Fibroblast of lung (primary cell): ENCODE measurements at regions not wholly inside any gene's neighbourhood (a gene's known extent, or its start where the extent isn't known, plus 50 kb on each side); places are given as distances from the start of the nearest gene placed in this dataset.

ENCODE experiments used
- DNase-seq, 2 donors: peaks; one replicate each; pipeline versions ENCODE4 v3.0.0 to v3.0.0-alpha.2; 2010; ENCODE audit warnings: low read depth in 2 of 2
- H2AFZ ChIP-seq: 2 replicates; pipeline ENCODE4 v1.5.1; 2012; ENCODE audit warnings: low read length, control low read depth, inconsistent platforms
- H3K27ac ChIP-seq: 2 replicates; pipeline ENCODE4 v1.5.1; 2011; ENCODE audit warnings: low read length, control low read depth; ENCODE audit not compliant: insufficient read depth
- H3K27me3 ChIP-seq: 2 replicates; pipeline ENCODE4 v1.5.1; 2011; ENCODE audit warnings: mild to moderate bottlenecking, low read length; ENCODE audit not compliant: control insufficient read depth, insufficient read depth
- H3K36me3 ChIP-seq: 2 replicates; pipeline ENCODE4 v1.5.1; 2011; ENCODE audit warnings: low read length; ENCODE audit not compliant: control insufficient read depth, insufficient read depth
- H3K4me1 ChIP-seq: 2 replicates; pipeline ENCODE4 v1.5.1; 2011; ENCODE audit warnings: low read length; ENCODE audit not compliant: control insufficient read depth, insufficient read depth; ENCODE audit errors: extremely low read depth
- H3K4me2 ChIP-seq: 2 replicates; pipeline ENCODE4 v1.5.1; 2011; ENCODE audit warnings: low read length, control low read depth; ENCODE audit not compliant: insufficient read depth; ENCODE audit errors: extremely low read depth
- H3K4me3 ChIP-seq, 4 experiments: fragments of 200-600 bp in 1 of 4; sonication (generic) in 1 of 4; replicated peaks in 1 of 4; 2 replicates each; pipeline ENCODE4 v1.5.1; 2011 to 2016; ENCODE audit warnings: low read length in 4 of 4, low read depth in 3 of 4, mild to moderate bottlenecking in 3 of 4, control low read depth in 2 of 4, inconsistent platforms in 1 of 4, mixed read lengths in 1 of 4; ENCODE audit not compliant: insufficient read depth in 1 of 4; ENCODE audit errors: control extremely low read depth in 1 of 4
- H3K79me2 ChIP-seq: 2 replicates; pipeline ENCODE4 v1.5.1; 2012; ENCODE audit warnings: mild to moderate bottlenecking, low read length, inconsistent platforms; ENCODE audit not compliant: control insufficient read depth, insufficient read depth
- H3K9ac ChIP-seq: 2 replicates; pipeline ENCODE4 v1.5.1; 2011; ENCODE audit warnings: mild to moderate bottlenecking, low read length, control low read depth; ENCODE audit not compliant: insufficient read depth
- H3K9me3 ChIP-seq: 2 replicates; pipeline ENCODE4 v1.5.1; 2012; ENCODE audit warnings: low read depth, low read length; ENCODE audit not compliant: control insufficient read depth, insufficient read depth
- H4K20me1 ChIP-seq: 2 replicates; pipeline ENCODE4 v1.5.1; 2011; ENCODE audit warnings: low read length; ENCODE audit not compliant: control insufficient read depth, insufficient read depth; ENCODE audit errors: extremely low read depth
- CTCF ChIP-seq, 2 donors: IDR thresholded peaks in 1 of 2; conservative IDR thresholded peaks in 1 of 2; 1 replicate in 1 of 2; 2 replicates in 1 of 2; pipeline ENCODE4 v1.5.1; 2011 to 2012; ENCODE audit warnings: low read length in 2 of 2, control low read depth in 1 of 2, inconsistent platforms in 1 of 2, low read depth in 1 of 2, mild to moderate bottlenecking in 1 of 2
- EZH2 ChIP-seq: IDR thresholded peaks from 2 replicates; pipeline ENCODE4 v1.5.1; 2012; ENCODE audit warnings: low read length, control low read depth, mild to moderate bottlenecking; ENCODE audit errors: missing control alignments

- TF ChIP-seq CTCF (conservative IDR thresholded peaks at IDR 0.05 in 1 of 2, IDR thresholded peaks at IDR 0.05 in 1 of 2; ENCODE audit: low read depth in 1 of 2, low read length in 2 of 2) (no peak), EZH2 (no peak)
- Histone ChIP-seq H3K4me3 (no peak overlapping the region), H4K20me1 (no peaks in the 10 kb centered on the region), H2AFZ (no peak overlapping the region), H3K9me3 (no peaks in the 10 kb centered on the region), H3K4me1 (no peaks in the 10 kb centered on the region), H3K4me2 (no peak overlapping the region), H3K27me3 (no peaks in the 10 kb centered on the region), H3K79me2 (no peaks in the 10 kb centered on the region), H3K9ac (no peak overlapping the region), H3K27ac (no peak overlapping the region), H3K36me3 (no peaks in the 10 kb centered on the region)
- DNase-seq = no peak
These were observed 232.4 kb upstream of the RPL38 start for GRCh38 chr17:73971127-73971526.

DNA sequence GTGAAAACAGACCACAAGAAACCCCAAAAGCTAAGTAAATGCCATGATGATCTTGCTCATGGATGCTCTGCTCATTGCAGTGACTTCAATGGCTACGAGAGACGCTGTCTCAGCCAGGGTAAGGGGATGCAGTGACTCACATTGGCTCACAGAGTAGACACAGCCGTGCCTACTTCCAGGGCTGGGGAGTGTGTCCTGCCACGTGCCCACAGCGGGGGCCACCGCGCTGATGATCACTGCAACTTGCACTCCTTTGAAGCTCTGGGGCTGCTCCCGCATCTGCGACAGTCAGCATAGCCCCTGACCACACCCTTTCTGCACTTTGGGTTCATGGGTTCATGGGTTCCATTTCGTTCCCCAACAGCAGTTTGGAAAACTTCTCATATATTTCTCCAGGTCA is 231.4 kb upstream of the RPL38 start:
- H3K4me3 ChIP-seq = no peak overlapping the region
- H3K79me2 ChIP-seq = no peaks in the 10 kb centered on the region

GRCh38 chr17:73972901-73973300 is 230.6 kb upstream of the RPL38 start:
- no peak for DNase-seq
- Histone ChIP-seq H3K9me3 (no peaks in the 10 kb centered on the region), H3K4me3 (no peak overlapping the region), H3K36me3 (no peaks in the 10 kb centered on the region), H3K79me2 (no peaks in the 10 kb centered on the region), H3K4me1 (no peaks in the 10 kb centered on the region), H3K9ac (no peak overlapping the region), H3K27ac (no peak overlapping the region), H3K4me2 (no peak overlapping the region), H2AFZ (no peak overlapping the region), H3K27me3 (no peaks in the 10 kb centered on the region), H4K20me1 (no peaks in the 10 kb centered on the region)
- no peak for TF ChIP-seq EZH2

More for the DNA sequence above, 231.4 kb upstream of the RPL38 start:
- no peak overlapping the region for H3K27ac ChIP-seq
- no peaks in the 10 kb centered on the region for H4K20me1 ChIP-seq
- no peak overlapping the region for H3K9ac ChIP-seq
- H3K9me3 ChIP-seq = no peaks in the 10 kb centered on the region
- DNase-seq = no peak
- no peaks in the 10 kb centered on the region for H3K4me1 ChIP-seq
- no peaks in the 10 kb centered on the region for H3K27me3 ChIP-seq
- H3K36me3 ChIP-seq = no peaks in the 10 kb centered on the region
- no peak overlapping the region for H2AFZ ChIP-seq
- no peak overlapping the region for H3K4me2 ChIP-seq
- no peak for TF ChIP-seq CTCF (conservative IDR thresholded peaks at IDR 0.05 in 1 of 2, IDR thresholded peaks at IDR 0.05 in 1 of 2; ENCODE audit: low read depth in 1 of 2, low read length in 2 of 2)
- no peak for TF ChIP-seq EZH2
